GM12878 (cell line): ENCODE measurements at regions not wholly inside any gene's neighbourhood (a gene's known extent, or its start where the extent isn't known, plus 50 kb on each side); places are given as distances from the start of the nearest gene placed in this dataset.

Source experiments
- ETV6 ChIP-seq, 2 experiments: fragments of 450-650 bp in 1 of 2; IDR thresholded peaks in 1 of 2; conservative IDR thresholded peaks in 1 of 2; 2 replicates each; pipeline ENCODE4 v1.6.1; 2014; ENCODE audit warnings: antibody characterized with exemption in 1 of 2, borderline replicate concordance in 1 of 2, low read depth in 1 of 2, mild to moderate bottlenecking in 1 of 2, moderate library complexity in 1 of 2
- POLR2AphosphoS5 ChIP-seq: IDR thresholded peaks from 2 replicates; pipeline ENCODE4 v1.6.1; 2011; ENCODE audit warnings: mild to moderate bottlenecking, low read length, inconsistent platforms

- TF ChIP-seq POLR2AphosphoS5 (no peak), ETV6 (conservative IDR thresholded peaks at IDR 0.05 in 1 of 2, IDR thresholded peaks at IDR 0.05 in 1 of 2; ENCODE audit: borderline replicate concordance in 1 of 2, low read depth in 1 of 2) (no peak)
These were observed 476.5 kb upstream of the TRIB2 start for GRCh38 chr2:12240206-12240605.
